Type B pancreatic cell (in vitro differentiated cells): ENCODE measurements at regions not wholly inside any gene's neighbourhood (a gene's known extent, or its start where the extent isn't known, plus 50 kb on each side); places are given as distances from the start of the nearest gene placed in this dataset.

Source experiments
- DNase-seq: peaks from one replicate; pipeline ENCODE4 v3.0.0; 2021; ENCODE audit warnings: mixed read lengths; ENCODE audit not compliant: unreplicated experiment; ENCODE audit errors: extremely low spot score
- H3K27ac Mint-ChIP-seq: 2 replicates; pipeline ENCODE4 v1.8.0; 2021; ENCODE audit warnings: mild to moderate bottlenecking, mixed read lengths
- H3K27me3 Mint-ChIP-seq: 2 replicates; pipeline ENCODE4 v1.8.0; 2021; ENCODE audit warnings: mixed read lengths
- H3K36me3 Mint-ChIP-seq: 2 replicates; pipeline ENCODE4 v1.8.0; 2021; ENCODE audit warnings: mixed read lengths
- H3K4me1 Mint-ChIP-seq: one replicate; pipeline ENCODE4 v1.8.0; 2021; ENCODE audit warnings: mixed read lengths; ENCODE audit not compliant: unreplicated experiment
- H3K4me3 Mint-ChIP-seq: 2 replicates; pipeline ENCODE4 v1.8.0; 2021; ENCODE audit warnings: mild to moderate bottlenecking, mixed read lengths
- H3K9me3 Mint-ChIP-seq: 2 replicates; pipeline ENCODE4 v1.8.0; 2021; ENCODE audit warnings: mixed read lengths
- TF ChIP-seq, protein P1 (sequence below): fragments of 200-600 bp; sonication (generic); conservative IDR thresholded peaks from 2 replicates; pipeline ENCODE4 v1.5.0; 2021; ENCODE audit warnings: antibody characterized with exemption, mild to moderate bottlenecking

- Mint-ChIP-seq H3K4me3 (no peak overlapping the region), H3K27ac (no peak overlapping the region)
Measured at GRCh38 chr3:170765419-170766078, 104.4 kb downstream of the RPL22L1 start.

DNA sequence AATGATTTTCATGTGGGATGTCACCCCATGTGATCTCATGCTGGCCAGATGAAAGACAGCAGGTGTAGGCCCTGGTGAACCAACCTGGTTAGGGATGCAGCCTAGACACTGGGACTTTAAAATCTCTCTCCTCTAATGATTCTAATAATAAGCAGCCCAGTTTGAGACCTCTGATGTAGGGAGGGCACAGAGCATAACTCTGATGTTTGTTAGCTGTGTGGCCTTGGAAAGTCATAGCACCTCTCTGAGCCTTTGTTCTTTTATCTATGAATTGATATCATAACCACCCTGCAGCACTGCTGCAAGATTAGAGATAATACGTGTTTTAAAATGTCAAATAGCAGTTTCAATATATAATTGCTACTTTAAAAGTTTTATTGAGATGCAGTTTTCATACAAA is 106.0 kb downstream of the RPL22L1 start:
- peaks cover 41% of the 10 kb centered on the region for H3K4me1 Mint-ChIP-seq
- no peaks in the 10 kb centered on the region for H3K27me3 Mint-ChIP-seq
- H3K4me3 Mint-ChIP-seq: no peak overlapping the region
- no peak for DNase-seq
- no peaks in the 10 kb centered on the region for H3K36me3 Mint-ChIP-seq
- H3K9me3 Mint-ChIP-seq: peaks cover 9% of the 10 kb centered on the region
- H3K27ac Mint-ChIP-seq: no peak overlapping the region
- TF ChIP-seq, protein P1, sequence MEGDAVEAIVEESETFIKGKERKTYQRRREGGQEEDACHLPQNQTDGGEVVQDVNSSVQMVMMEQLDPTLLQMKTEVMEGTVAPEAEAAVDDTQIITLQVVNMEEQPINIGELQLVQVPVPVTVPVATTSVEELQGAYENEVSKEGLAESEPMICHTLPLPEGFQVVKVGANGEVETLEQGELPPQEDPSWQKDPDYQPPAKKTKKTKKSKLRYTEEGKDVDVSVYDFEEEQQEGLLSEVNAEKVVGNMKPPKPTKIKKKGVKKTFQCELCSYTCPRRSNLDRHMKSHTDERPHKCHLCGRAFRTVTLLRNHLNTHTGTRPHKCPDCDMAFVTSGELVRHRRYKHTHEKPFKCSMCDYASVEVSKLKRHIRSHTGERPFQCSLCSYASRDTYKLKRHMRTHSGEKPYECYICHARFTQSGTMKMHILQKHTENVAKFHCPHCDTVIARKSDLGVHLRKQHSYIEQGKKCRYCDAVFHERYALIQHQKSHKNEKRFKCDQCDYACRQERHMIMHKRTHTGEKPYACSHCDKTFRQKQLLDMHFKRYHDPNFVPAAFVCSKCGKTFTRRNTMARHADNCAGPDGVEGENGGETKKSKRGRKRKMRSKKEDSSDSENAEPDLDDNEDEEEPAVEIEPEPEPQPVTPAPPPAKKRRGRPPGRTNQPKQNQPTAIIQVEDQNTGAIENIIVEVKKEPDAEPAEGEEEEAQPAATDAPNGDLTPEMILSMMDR: no peak

More at GRCh38 chr3:170765419-170766078, 104.4 kb downstream of the RPL22L1 start:
- H3K36me3 Mint-ChIP-seq: no peaks in the 10 kb centered on the region
- H3K4me1 Mint-ChIP-seq: peaks cover 26% of the 10 kb centered on the region
- TF ChIP-seq, protein P1: no peak
- H3K27me3 Mint-ChIP-seq: no peaks in the 10 kb centered on the region
- DNase-seq: no peak
- H3K9me3 Mint-ChIP-seq: peaks cover 5% of the 10 kb centered on the region

DNA sequence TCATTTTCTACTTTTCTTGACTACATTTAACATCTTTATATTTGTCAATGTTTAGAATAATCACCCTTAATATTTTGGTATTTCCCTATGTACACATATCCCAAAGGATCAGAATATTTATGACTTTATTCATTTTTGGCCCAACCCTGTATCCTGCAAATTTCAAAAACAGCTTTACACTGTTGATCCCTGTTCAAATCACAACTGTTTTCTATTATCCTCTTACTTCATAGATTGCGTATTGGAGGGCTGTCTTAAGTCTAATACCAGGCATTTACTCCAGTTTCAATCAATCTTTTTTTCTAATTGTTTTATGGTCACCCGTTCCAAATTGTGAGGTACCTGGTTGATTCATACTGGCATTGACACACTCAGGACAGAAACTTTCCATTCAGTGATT is 107.9 kb downstream of the RPL22L1 start:
- Mint-ChIP-seq H3K36me3 (no peaks in the 10 kb centered on the region), H3K27me3 (no peaks in the 10 kb centered on the region), H3K9me3 (peaks cover 9% of the 10 kb centered on the region), H3K4me3 (no peak overlapping the region), H3K4me1 (peaks cover 36% of the 10 kb centered on the region), H3K27ac (no peak overlapping the region)
- no peak for DNase-seq
- TF ChIP-seq, protein P1: no peak

DNA sequence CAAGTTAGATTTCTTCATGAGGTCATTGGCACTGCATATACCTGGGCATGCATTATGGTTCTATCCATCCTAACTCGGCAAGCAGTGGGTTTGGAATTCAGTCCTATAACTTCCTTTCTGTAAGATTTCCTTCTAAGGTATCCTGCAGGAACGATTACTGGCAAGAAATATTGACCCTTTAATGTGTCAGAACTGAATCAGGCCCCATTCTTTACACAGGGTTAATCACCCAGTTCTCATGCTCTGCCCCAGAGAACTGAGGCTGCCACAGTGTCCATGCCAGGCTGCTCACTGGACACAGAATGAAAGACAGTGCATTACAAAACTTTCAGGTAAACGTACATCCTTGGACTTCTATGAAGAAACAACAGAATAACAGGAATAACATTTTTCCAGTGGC is 108.9 kb downstream of the RPL22L1 start:
- Mint-ChIP-seq H3K4me3 (no peak overlapping the region), H3K9me3 (peaks cover 4% of the 10 kb centered on the region), H3K36me3 (no peaks in the 10 kb centered on the region), H3K27ac (no peak overlapping the region), H3K27me3 (no peaks in the 10 kb centered on the region), H3K4me1 (peaks cover 28% of the 10 kb centered on the region)
- TF ChIP-seq, protein P1: no peak
- no peak for DNase-seq

DNA sequence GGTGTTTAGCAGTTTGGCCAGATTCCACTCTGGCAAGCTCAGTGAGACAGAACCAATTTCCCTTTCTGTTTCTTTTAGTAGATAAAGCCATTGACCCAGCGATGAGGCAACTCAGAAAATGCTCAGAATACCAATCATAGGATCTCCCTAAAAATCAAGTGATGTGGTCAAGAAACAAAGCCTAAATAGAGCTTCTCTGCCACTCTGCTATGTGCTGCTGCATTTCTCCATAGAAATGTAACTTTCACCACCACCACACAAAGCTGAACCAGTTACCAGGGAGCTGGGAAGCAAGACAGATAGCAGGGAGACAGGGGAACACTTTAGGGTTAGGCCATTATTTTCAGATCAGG is 109.8 kb downstream of the RPL22L1 start:
- no peaks in the 10 kb centered on the region for H3K36me3 Mint-ChIP-seq
- DNase-seq: no peak
- H3K27me3 Mint-ChIP-seq: no peaks in the 10 kb centered on the region
- TF ChIP-seq, protein P1: no peak
- H3K4me1 Mint-ChIP-seq: peaks cover 24% of the 10 kb centered on the region
- H3K9me3 Mint-ChIP-seq: peaks cover 4% of the 10 kb centered on the region
- H3K27ac Mint-ChIP-seq: peak overlapping the region; percentile 4
- no peak overlapping the region for H3K4me3 Mint-ChIP-seq
